Left lung (tissue), 4 donors: ENCODE measurements at regions not wholly inside any gene's neighbourhood (a gene's known extent, or its start where the extent isn't known, plus 50 kb on each side); places are given as distances from the start of the nearest gene placed in this dataset.

Experiments used
- ATAC-seq: fragments of 200-7000 bp; cut with Tn5 transposase; one replicate; pipeline ENCODE4 v1.9.1; 2020; ENCODE audit warnings: moderate library complexity
- DNase-seq, 4 donors: peaks; one replicate each; pipeline ENCODE4 v3.0.0-alpha.2; 2013 to 2020
- H3K27ac ChIP-seq, 2 donors: fragments of 200-600 bp; sonication (generic) in 1 of 2; one replicate each; pipeline versions ENCODE4 v1.5.0 to v1.8.0; 2020 to 2021
- H3K27me3 ChIP-seq, 2 donors: fragments of 200-600 bp; sonication (generic) in 1 of 2; one replicate each; pipeline versions ENCODE4 v1.5.0 to v1.8.0; 2020 to 2021
- H3K36me3 ChIP-seq, 2 donors: fragments of 200-600 bp; sonication (generic) in 1 of 2; one replicate each; pipeline versions ENCODE4 v1.5.0 to v1.8.0; 2020 to 2021
- H3K4me1 ChIP-seq, 2 donors: fragments of 200-600 bp; one replicate each; pipeline ENCODE4 v1.8.0; 2021
- H3K4me3 ChIP-seq, 2 donors: fragments of 200-600 bp; sonication (generic) in 1 of 2; one replicate each; pipeline versions ENCODE4 v1.5.0 to v1.8.0; 2020 to 2021; ENCODE audit warnings: mild to moderate bottlenecking in 1 of 2
- H3K9me3 ChIP-seq, 2 donors: fragments of 200-600 bp; sonication (generic) in 1 of 2; one replicate each; pipeline versions ENCODE4 v1.5.0 to v1.8.0; 2020 to 2021
- CTCF ChIP-seq, 2 donors: fragments of 200-600 bp; sonication (generic) in 1 of 2; IDR thresholded peaks; one replicate each; pipeline versions ENCODE4 v1.5.0 to v1.8.0; 2021; ENCODE audit warnings: antibody characterized with exemption in 2 of 2
- intact Hi-C, 2 donors: fragments of 100-400 bp; cut with DNase I; formaldehyde crosslinking; loops; one replicate each; pipeline versions ENCODE4 v1.11.2 to v1.14.2; 2022
- donor health status: DM: no; HTN: yes; CAD: no.
- donor health status: DM: no; HTN: no; CAD: no.

GRCh38 chr21:21664871-21665270, 666.7 kb downstream of the NCAM2 start:
- peaks cover 0 to 4% of the 10 kb centered on the region in 2 donors for H3K9me3 ChIP-seq
- TF ChIP-seq CTCF (IDR thresholded peaks at IDR 0.05): no peak
- H3K27me3 ChIP-seq: no peaks in the 10 kb centered on the region
- ATAC-seq: no peak
- no peak for DNase-seq
- intact Hi-C loops: no loop called here
- H3K4me3 ChIP-seq: no peak overlapping the region
- H3K4me1 ChIP-seq: no peaks in the 10 kb centered on the region
- H3K27ac ChIP-seq: no peak overlapping the region
- H3K36me3 ChIP-seq: no peaks in the 10 kb centered on the region

GRCh38 chr21:21666689-21667088, 668.5 kb downstream of the NCAM2 start:
- no peak overlapping the region for H3K27ac ChIP-seq
- TF ChIP-seq CTCF (IDR thresholded peaks at IDR 0.05): no peak
- H3K9me3 ChIP-seq: peaks cover 0 to 5% of the 10 kb centered on the region in 2 donors
- H3K27me3 ChIP-seq: no peaks in the 10 kb centered on the region
- no peaks in the 10 kb centered on the region for H3K4me1 ChIP-seq
- H3K4me3 ChIP-seq: no peak overlapping the region
- intact Hi-C loops: no loop called here
- DNase-seq: no peak
- H3K36me3 ChIP-seq: no peaks in the 10 kb centered on the region
- no peak for ATAC-seq

GRCh38 chr21:21668198-21668597, 670.0 kb downstream of the NCAM2 start:
- no peak for DNase-seq
- Histone ChIP-seq H3K27me3 (no peaks in the 10 kb centered on the region), H3K36me3 (no peaks in the 10 kb centered on the region), H3K4me3 (no peak overlapping the region), H3K9me3 (peaks cover 0 to 5% of the 10 kb centered on the region in 2 donors), H3K4me1 (no peaks in the 10 kb centered on the region), H3K27ac (no peak overlapping the region)
- intact Hi-C loops: no loop called here
- ATAC-seq: no peak
- TF ChIP-seq CTCF (IDR thresholded peaks at IDR 0.05): no peak

GRCh38 chr21:21673959-21674358, 675.8 kb downstream of the NCAM2 start:
- TF ChIP-seq CTCF (IDR thresholded peaks at IDR 0.05): no peak
- intact Hi-C loops: no loop called here
- no peaks in the 10 kb centered on the region for H3K36me3 ChIP-seq
- no peaks in the 10 kb centered on the region for H3K4me1 ChIP-seq
- no peaks in the 10 kb centered on the region for H3K27me3 ChIP-seq
- no peak overlapping the region for H3K4me3 ChIP-seq
- no peak overlapping the region for H3K27ac ChIP-seq
- H3K9me3 ChIP-seq: peaks cover 0 to 23% of the 10 kb centered on the region in 2 donors
- no peak for DNase-seq
- no peak for ATAC-seq

GRCh38 chr21:21675601-21676000, 677.4 kb downstream of the NCAM2 start:
- ATAC-seq (no peak), DNase-seq (no peak)
- no peak overlapping the region for H3K4me3 ChIP-seq
- H3K4me1 ChIP-seq: no peaks in the 10 kb centered on the region
- peaks cover 0 to 25% of the 10 kb centered on the region in 2 donors for H3K9me3 ChIP-seq
- TF ChIP-seq CTCF (IDR thresholded peaks at IDR 0.05): no peak
- intact Hi-C loops: no loop called here
- H3K27ac ChIP-seq: no peak overlapping the region
- no peaks in the 10 kb centered on the region for H3K36me3 ChIP-seq
- no peaks in the 10 kb centered on the region for H3K27me3 ChIP-seq
